ENCODE measurements at regions not wholly inside any gene's neighbourhood (a gene's known extent, or its start where the extent isn't known, plus 50 kb on each side); places are given as distances from the start of the nearest gene placed in this dataset.

DNA sequence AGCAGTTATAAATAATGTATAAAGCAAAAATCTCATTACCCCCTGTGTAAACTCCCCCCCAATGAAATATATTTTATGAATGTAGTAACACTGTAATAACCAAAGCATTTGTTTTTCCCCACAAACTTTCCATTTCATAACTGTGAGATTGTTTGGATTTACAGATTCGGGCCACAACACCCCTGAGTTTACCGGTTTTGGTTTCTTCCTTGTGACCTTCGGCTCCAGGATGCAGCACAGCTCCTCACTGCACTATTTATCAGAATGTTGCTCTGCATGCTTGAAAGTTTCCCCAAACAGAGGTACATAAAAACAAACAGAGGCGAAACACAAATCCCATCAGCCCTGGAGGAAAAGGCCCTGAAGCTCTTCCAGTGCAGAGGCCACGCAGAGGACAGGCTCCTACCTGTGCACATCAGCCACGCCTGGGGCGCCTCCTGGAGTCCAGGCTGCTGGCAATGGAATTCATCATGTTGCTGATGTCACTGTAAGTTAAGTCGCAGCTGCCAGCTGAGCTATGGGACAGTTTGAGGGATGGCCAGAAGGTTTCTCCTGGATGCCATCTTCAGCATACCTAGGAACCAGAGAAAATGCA, 122.0 kb downstream of the LMO4 start:
- H3K4me1 ChIP-seq = peaks cover 0 to 20% (median 3%) of the 10 kb centered on the region in 12 donors
- H3K27ac ChIP-seq = no peak overlapping the region
- H3K9me3 ChIP-seq = no peaks in the 10 kb centered on the region
- no peak for TF ChIP-seq POLR2A (IDR thresholded peaks at IDR 0.05)
- TF ChIP-seq, protein P1, sequence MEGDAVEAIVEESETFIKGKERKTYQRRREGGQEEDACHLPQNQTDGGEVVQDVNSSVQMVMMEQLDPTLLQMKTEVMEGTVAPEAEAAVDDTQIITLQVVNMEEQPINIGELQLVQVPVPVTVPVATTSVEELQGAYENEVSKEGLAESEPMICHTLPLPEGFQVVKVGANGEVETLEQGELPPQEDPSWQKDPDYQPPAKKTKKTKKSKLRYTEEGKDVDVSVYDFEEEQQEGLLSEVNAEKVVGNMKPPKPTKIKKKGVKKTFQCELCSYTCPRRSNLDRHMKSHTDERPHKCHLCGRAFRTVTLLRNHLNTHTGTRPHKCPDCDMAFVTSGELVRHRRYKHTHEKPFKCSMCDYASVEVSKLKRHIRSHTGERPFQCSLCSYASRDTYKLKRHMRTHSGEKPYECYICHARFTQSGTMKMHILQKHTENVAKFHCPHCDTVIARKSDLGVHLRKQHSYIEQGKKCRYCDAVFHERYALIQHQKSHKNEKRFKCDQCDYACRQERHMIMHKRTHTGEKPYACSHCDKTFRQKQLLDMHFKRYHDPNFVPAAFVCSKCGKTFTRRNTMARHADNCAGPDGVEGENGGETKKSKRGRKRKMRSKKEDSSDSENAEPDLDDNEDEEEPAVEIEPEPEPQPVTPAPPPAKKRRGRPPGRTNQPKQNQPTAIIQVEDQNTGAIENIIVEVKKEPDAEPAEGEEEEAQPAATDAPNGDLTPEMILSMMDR (IDR thresholded peaks at IDR 0.05) = no peak
- intact Hi-C loops (cut with DNase I) = no loop called here
- 82 to 88% (median 86%) methylated on average over 8 of the region's 8 CpGs for WGBS, 4 donors
- ATAC-seq = no peak
- H3K27me3 ChIP-seq = no peaks in the 10 kb centered on the region
- H3K36me3 ChIP-seq = no peaks in the 10 kb centered on the region
- DNase-seq = no peak
- no peak overlapping the region for H3K4me3 ChIP-seq

DNA sequence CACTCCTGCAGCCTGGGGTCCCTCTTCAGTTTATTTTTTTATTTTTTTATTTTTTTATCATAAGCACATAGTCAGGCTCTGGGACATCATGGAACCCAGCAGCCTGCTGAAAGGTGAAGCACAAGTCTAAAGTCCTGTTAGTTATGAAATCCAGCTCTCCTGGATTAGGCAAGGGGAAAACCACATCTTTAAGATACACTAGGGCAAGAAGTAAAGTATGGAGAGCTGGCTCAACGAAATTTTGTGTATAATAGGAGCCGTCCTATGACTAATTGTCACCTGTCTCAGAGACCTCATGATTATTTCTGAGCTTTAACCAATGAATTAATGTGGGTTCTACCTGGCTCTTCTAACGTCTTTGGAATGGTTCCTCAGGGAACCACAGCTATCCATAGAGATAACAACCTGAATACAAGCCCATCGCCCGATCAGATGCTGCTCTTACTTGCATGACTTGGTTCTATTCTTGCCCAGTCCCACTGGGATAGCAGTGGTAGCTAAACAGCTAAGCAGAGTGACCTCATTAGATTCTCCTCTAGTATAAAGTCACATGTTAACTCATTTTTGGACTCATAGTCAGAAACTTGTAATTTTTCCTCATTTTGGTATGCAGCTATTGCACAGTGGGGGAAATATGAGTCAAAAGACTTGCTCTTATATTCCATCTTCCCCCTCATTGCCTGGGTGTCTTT, 122.7 kb downstream of the LMO4 start:
- TF ChIP-seq, protein P1 (IDR thresholded peaks at IDR 0.05) = no peak
- TF ChIP-seq POLR2A (IDR thresholded peaks at IDR 0.05) = no peak
- DNase-seq = peak in 1 of 5 donors; percentile 29
- Histone ChIP-seq H3K27ac (no peak overlapping the region), H3K9me3 (peaks cover 0 to 4% (median 0%) of the 10 kb centered on the region in 12 donors), H3K27me3 (no peaks in the 10 kb centered on the region), H3K4me3 (no peak overlapping the region), H3K4me1 (peaks cover 0 to 20% (median 3%) of the 10 kb centered on the region in 12 donors), H3K36me3 (no peaks in the 10 kb centered on the region)
- peak; percentile 12 to 66 (median 48) for ATAC-seq
- intact Hi-C loops (cut with DNase I) = no loop called here
- 74 to 80% (median 77%) methylated on average over 5 of the region's 5 CpGs for WGBS, 4 donors

DNA sequence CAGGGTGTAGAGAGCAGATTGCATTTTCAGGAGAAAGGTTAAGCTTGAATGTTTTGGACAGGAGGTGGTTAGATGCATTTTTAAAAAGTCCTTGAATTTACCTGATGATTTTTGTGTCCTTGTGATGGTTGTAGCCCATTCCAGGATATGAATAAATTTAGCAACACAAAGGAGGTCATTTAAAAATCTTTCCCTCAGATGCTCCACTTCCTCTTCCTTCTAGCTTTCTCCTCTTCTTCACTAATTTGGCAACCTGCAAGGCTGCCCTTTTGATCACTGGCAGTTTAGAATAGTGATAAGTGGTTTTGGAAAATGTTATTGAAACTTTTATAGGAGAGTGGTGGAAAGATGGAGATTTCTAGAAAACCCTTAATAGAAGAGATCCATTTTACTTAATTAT, 124.0 kb downstream of the LMO4 start:
- intact Hi-C loops (cut with DNase I) = no loop called here
- no peak for TF ChIP-seq POLR2A (IDR thresholded peaks at IDR 0.05)
- TF ChIP-seq, protein P1 (IDR thresholded peaks at IDR 0.05) = no peak
- H3K36me3 ChIP-seq = no peaks in the 10 kb centered on the region
- ATAC-seq (no peak), DNase-seq (no peak)
- no peak overlapping the region for H3K4me3 ChIP-seq
- peaks cover 0 to 7% (median 0%) of the 10 kb centered on the region in 12 donors for H3K9me3 ChIP-seq
- H3K27me3 ChIP-seq = no peaks in the 10 kb centered on the region
- peaks cover 0 to 20% (median 3%) of the 10 kb centered on the region in 12 donors for H3K4me1 ChIP-seq
- H3K27ac ChIP-seq = no peak overlapping the region

DNA sequence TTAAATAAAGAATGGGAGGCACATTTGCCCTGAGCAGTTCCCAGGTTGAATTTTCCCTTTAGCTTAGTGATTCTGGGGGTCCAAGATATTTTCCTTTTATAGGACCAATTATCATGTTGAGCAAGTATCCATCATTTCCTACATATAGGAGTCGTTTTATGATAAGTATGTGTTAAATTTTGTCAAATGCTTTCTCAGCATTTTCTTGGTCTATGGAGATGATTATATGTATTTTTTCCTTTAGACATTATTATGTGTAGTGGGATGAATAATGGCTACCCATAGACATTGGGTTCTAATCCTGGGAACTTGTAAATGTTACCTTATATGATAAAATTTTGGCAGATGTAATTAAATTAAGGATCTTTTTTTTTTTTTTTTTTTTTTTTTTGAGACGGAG, 128.7 kb downstream of the LMO4 start:
- DNase-seq (no peak), ATAC-seq (no peak)
- H3K36me3 ChIP-seq = no peaks in the 10 kb centered on the region
- no peak overlapping the region for H3K27ac ChIP-seq
- 40 to 78% (median 45%) methylated on average over 1 to 2 of the region's 2 CpGs for WGBS, 4 donors
- no peaks in the 10 kb centered on the region for H3K4me1 ChIP-seq
- no peak overlapping the region for H3K4me3 ChIP-seq
- no peaks in the 10 kb centered on the region for H3K27me3 ChIP-seq
- intact Hi-C loops (cut with DNase I) = no loop called here
- TF ChIP-seq POLR2A (IDR thresholded peaks at IDR 0.05) = no peak
- TF ChIP-seq, protein P1 (IDR thresholded peaks at IDR 0.05) = no peak
- H3K9me3 ChIP-seq = peaks cover 0 to 11% (median 0%) of the 10 kb centered on the region in 12 donors
